CD4-positive, alpha-beta T cell treated with Interferon alpha-2 for 1 hour (primary cell): ENCODE measurements at regions not wholly inside any gene's neighbourhood (a gene's known extent, or its start where the extent isn't known, plus 50 kb on each side); places are given as distances from the start of the nearest gene placed in this dataset.
"Not testable (repeated sequence)": the region's sequence is repeated elsewhere in the genome, so short reads cannot be mapped to it uniquely, and the experiment has no call there.

ENCODE experiments used
- DNase-seq, 2 donors: peaks; one replicate each; pipeline ENCODE4 v3.0.0-alpha.2; 2020 to 2022

DNA sequence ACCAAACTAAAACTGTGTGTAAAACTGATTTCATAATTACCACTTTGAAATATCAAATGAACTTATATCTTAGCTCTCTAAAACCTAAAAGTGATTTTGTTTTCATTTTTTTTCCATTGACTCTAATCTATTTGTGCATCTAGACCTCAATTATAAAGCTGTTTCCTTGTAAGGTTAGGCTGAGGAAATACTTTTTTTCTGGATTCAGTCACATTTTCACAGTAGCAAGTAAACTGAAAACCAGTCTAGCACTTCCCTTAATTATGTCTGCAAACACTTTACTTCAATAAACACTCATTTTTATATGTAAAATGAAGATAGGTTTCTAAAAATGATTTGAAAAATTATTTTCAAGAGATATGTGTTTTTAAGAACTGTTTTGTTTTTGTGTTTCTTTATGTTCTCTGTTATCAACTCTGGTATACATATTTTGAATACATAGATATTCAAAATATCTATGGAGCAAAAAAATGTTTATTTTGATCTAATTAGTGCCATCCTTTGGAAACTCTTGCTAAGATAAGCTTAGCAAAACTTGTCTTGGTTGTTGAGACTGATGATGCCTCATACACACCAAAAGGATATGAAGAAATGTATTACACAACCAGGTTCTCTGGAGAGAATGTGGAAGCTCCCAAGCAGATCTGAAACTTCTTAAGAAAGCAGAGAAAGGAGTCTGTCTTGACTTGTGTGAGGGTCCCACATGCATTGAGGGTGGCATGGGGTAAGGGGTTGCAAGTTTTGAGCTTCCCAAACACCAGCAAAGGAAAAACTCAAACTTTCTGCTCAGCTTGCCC, 1887.4 kb downstream of the PCDH9 start:
- DNase-seq = no peak

DNA sequence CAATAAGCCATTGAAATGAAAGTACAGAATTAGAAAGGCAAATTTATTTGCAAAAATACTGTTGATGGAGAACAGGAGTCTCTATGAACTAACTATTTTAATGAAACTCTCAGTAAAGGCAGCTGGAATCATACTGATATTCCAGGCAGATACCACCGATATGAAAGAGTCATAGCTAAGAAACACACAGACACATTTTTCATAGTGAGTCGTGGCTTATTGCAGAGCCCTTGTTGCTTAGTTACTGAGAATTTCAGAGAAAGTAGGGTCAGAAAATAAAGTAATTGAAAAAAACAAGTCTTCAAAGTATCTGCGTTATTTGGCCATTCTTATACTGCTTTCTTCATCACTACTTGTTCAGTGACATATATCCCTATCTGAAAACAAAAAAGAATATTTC, 1890.9 kb downstream of the PCDH9 start:
- DNase-seq = no peak

DNA sequence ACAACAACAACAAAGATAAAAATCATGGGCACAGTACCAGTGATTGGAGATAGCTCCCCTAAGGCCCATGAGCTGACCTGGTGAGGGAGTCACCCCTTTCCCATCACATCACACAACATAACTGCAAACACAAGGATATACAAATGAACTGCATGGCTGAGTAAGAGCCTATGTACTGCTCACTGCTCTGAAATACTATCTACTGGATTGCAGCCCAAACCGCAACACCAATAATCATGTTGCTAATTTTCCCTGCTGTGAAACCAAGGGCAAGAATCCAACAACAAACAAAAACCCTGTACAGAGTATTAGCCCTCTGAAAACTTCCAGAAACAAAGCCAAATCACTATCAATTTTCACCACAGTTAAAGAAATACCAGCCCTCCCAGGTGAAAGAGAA, 1893.2 kb downstream of the PCDH9 start:
- no peak for DNase-seq

DNA sequence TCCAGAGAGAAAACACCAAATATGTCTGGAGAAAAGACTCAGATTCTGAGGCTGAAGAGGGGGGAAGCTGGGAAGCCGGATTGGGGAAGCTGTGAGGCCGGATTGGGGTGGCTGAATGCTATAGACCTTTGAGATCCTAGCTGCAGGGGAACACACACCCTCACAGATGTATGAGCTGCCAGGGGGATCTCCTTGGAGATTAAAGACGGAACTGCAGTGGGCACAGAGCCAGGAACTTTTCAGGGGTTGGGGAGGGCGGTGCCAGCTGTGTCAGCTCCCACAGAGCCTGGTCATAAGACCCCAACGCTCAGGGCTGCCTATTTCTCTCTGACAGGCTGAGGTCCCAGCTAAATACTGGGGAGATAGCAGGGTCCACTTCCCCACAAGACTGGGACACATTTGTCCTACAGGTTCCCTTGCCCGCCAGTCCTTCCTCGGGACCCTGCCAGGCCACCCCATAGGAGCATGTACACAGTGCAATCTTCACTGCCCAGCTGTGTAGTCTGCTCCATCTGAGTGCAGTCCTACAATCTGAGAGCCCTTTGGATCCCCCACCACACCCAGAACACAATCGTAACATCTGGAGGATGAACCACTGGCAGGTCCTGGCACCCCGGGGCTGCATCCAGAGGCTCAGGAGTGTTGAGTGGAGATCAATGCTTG, 1893.9 kb downstream of the PCDH9 start:
- no peak for DNase-seq

DNA sequence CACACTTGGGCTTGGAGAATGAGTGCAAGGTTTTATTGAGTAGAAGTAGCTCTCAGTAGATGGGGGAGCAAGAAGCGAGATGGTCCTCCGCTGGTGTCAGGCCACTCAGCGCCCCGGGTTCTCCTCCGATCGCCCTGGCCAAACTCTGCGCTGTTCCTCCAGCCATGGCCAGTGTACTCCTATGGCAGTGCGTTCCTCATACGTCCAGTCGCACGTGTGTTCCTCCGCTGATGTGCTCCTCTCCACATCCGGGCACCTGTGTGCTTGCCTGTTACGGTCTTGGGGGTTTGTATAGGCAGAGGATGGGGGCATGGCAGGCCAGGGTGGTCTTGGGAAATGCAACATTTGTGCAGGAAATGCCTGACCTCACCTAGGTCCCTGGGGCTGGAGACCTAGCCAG, 1899.4 kb downstream of the PCDH9 start:
- DNase-seq = no peak

DNA sequence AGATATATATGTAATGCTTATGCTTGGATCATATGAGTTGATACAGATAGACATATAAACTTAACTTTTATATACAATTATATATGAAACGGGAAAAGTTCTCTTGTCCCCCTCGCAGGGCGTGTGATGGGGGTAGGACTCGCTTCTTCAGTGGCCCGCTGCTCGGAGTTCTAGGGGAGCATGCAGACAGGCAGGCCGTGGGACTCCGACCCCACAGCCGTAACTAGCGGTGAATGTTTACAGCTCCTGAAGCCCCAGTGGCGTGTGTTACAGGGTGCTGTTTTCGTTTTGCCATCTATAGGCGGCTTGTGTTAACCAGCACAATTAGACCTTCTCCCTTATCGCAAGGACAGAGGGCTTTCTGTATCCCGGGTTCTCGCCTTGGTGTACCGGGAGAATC, 1899.8 kb downstream of the PCDH9 start:
- DNase-seq = no peak

GRCh38 chr13:65323192-65323591, 1906.9 kb downstream of the PCDH9 start:
- not testable (repeated sequence) for DNase-seq

DNA sequence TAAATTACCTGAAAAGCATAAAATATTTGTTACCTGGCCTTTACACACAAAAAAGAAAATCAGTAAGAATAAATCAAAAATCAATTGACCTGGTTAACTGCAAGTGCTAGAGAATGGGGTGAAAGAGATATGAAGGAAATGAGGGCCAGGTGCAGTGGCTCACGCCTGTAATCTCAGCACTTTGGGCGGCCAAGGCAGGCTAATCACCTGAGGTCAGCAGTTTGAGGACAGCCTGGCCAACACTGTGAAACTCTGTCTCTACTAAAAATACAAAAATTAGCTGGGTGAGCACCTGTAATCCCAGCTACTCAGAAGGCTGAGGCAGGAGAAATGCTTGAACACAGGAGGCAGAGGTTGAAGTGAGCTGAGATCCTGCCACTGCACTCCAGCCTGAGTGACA, 1908.7 kb downstream of the PCDH9 start:
- DNase-seq = not testable (repeated sequence)

GRCh38 chr13:65314008-65314407, 1916.1 kb downstream of the PCDH9 start:
- no peak for DNase-seq

GRCh38 chr13:65310663-65311328, 1919.3 kb downstream of the PCDH9 start:
- no peak for DNase-seq

DNA sequence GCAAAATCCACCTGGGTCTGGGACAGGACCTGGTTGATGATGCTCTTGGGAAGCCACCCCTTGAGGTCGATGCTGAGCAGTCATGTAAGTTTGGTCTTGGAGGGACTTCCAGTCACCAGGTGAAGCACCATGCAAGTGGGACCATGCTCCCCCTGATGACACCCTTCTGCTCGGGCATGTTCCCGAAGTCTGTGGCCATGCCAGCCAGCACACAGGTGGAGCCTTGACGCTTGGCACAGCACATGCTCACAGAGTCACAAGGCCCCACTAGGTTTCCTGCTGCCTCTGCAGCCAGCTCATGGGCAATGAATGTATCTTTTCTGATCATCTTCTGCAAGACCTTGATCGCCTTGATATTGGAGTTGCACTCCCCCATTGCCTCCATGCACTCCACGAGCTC, 1920.2 kb downstream of the PCDH9 start:
- no peak for DNase-seq

DNA sequence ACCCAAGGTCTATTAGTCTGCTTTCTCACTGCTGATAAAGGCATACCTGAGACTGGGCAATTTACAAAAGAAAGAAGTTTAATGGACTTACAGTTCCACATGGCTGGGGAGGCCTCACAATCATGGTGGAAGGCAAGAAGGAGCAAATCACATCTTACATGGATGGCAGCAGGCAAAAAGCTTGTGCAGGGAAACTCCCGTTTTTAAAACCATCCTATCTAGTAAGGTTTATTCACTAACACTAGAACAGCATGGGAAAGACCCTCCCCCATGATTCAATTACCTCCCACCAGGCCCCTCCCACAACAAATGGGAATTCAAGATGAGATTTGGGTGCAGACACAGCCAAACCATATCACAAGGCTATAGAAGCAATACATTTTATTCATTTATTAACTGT, 1921.4 kb downstream of the PCDH9 start:
- DNase-seq = not testable (repeated sequence)

- DNase-seq = no peak
Measured at GRCh38 chr13:65307056-65307455, 1923.1 kb downstream of the PCDH9 start.

- DNase-seq = no peak
Measured at GRCh38 chr13:65302691-65303090, 1927.4 kb downstream of the PCDH9 start.

- DNase-seq = no peak
Measured at GRCh38 chr13:65301506-65301905, 1928.6 kb downstream of the PCDH9 start.

DNA sequence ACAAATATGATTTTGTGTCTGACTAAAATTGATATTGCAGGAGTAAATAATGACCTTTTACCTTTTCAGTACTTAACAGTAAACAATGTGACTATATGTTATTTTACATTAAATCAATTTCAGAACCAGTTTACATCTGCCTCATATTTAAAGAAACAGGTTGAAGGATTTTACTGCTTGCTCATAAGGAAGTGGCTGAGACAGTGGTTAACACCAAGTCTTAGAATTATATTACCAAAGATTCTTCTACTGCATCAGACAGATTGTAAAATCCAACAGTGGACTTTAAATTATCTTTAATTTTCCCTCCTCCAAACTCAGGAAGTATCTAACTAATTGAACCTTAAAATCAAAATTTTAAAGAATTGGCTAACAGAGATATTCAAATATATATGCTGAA, 1929.9 kb downstream of the PCDH9 start:
- DNase-seq = no peak

- no peak for DNase-seq
Measured at GRCh38 chr13:65293530-65294198, 1936.5 kb downstream of the PCDH9 start.

GRCh38 chr13:65292488-65292901, 1937.6 kb downstream of the PCDH9 start:
- no peak for DNase-seq

- DNase-seq = no peak
Measured at GRCh38 chr13:65287405-65287804, 1942.7 kb downstream of the PCDH9 start.

DNA sequence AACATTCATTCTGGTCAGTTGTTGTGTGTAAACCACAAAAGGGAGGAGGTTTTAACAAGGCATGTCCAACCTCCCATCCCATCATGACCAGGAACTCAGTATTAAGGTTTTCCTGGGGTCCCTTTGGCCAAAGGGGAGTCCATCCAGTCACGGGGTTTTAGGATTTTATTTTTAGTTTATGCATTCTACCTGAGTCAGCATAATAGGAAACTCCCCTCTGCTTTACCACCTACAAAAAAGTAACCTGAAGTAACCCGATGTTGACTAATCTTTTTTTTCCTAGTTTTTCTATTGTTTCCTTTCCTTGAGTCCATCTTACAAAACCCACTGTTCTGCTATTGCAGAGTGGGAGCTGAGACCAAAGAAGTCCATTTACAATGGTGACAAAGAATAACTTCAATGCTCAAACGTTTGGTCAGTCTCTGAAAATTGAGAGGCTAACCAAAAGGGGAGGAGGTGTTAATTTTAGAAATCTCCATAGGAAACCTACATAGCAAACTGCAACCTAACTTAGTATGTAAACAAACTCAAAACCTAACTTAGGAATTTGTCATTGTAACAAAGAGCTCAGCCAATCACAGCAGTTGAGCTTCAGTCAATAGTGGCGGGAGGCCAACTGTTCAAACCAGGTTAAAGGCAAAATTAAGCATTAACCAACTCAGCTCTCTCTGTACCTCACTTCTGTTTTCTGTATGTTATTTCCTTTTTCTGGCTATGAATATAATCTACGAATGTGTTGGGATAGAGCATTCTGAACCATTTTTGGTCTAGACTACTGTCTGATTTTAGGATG, 1954.1 kb downstream of the PCDH9 start:
- DNase-seq = no peak

- no peak for DNase-seq
Measured at GRCh38 chr13:65275108-65275507, 1955.0 kb downstream of the PCDH9 start.

DNA sequence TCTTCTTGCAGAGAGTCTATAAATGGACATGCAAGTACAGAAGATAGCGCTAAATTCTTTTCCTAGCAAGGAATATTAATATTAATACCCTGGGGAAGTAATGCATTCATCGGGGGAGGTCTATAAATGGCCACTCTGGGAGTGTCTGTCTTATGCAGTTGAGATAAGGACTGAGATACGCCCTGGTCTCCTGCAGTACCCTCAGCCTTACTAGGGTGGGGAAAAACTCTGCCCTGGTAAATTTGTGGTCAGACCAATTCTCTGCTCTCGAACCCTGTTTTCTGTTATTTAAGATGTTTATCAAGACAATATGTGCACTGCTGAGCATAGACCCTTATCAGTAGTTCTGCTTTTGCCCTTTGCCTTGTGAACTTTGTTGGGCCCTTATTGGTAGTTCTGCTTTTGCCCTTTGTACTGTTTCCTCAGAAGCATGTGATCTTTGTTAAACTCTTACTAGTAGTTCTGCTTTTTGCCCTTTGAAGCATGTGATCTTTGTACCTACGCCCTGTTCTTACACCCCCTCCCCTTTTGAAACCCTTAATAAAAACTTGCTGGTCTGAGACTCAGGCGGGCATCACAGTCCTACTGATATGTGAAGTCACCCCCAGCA, 1956.2 kb downstream of the PCDH9 start:
- DNase-seq = not testable (repeated sequence)
